OCI-LY7 (cell line): ENCODE measurements at regions not wholly inside any gene's neighbourhood (a gene's known extent, or its start where the extent isn't known, plus 50 kb on each side); places are given as distances from the start of the nearest gene placed in this dataset.

ENCODE experiments used
- BruUV-seq: library from RNA; stranded (reverse); fragments of 400-500 nt; replicated peaks from 2 replicates; lab custom pipeline; 2021; lab: Mats Ljungman, UMichigan
- CTCF ChIA-PET: fragments of 300-600 bp; sonication (Branson Sonifier 250); formaldehyde crosslinking; loops from one replicate; lab custom pipeline; 2022; ENCODE audit warnings: antibody characterized with exemption; ENCODE audit not compliant: unreplicated experiment; lab: Charles Lee
- POLR2A ChIA-PET: fragments of 300-600 bp; sonication (Branson Sonifier 250); formaldehyde crosslinking; loops from one replicate; lab custom pipeline; 2022; ENCODE audit warnings: antibody characterized with exemption; lab: Charles Lee
- DNase-seq: peaks from one replicate; pipeline ENCODE4 v3.0.0-alpha.2; 2015; ENCODE audit warnings: low spot score
- H2AFZ ChIP-seq: fragments of 200-600 bp; sonication (generic), shearing (Covaris generic); 2 replicates; pipeline ENCODE4 v1.6.1; 2014; ENCODE audit warnings: mild to moderate bottlenecking, antibody characterized with exemption, low read length, moderate library complexity
- H3K27ac ChIP-seq: fragments of 200-600 bp; sonication (generic); 2 replicates; pipeline ENCODE4 v1.5.1; 2014; ENCODE audit warnings: mixed run types, low read depth, mild to moderate bottlenecking, moderate library complexity, low read length, inconsistent platforms; ENCODE audit not compliant: poor library complexity, severe bottlenecking
- H3K36me3 ChIP-seq: fragments of 200-600 bp; sonication (generic); 2 replicates; pipeline ENCODE4 v1.6.1; 2014; ENCODE audit warnings: mild to moderate bottlenecking, antibody characterized with exemption, low read length, moderate library complexity, mixed read lengths; ENCODE audit not compliant: insufficient read depth
- H3K4me1 ChIP-seq: fragments of 200-600 bp; sonication (generic); 2 replicates; pipeline ENCODE4 v1.5.1; 2014; ENCODE audit warnings: mild to moderate bottlenecking, low read length; ENCODE audit not compliant: insufficient read depth, poor library complexity, severe bottlenecking
- H3K4me2 ChIP-seq: fragments of 200-600 bp; sonication (generic); 2 replicates; pipeline ENCODE4 v1.6.1; 2014; ENCODE audit warnings: mild to moderate bottlenecking, low read length
- H3K4me3 ChIP-seq: fragments of 200-600 bp; sonication (generic); 2 replicates; pipeline ENCODE4 v1.5.1; 2014; ENCODE audit warnings: mild to moderate bottlenecking, low read depth, low read length; ENCODE audit not compliant: poor library complexity, severe bottlenecking
- H3K79me2 ChIP-seq: fragments of 200-600 bp; sonication (generic); 2 replicates; pipeline ENCODE4 v1.6.1; 2016; ENCODE audit warnings: low read depth, mild to moderate bottlenecking, low read length, moderate library complexity, mixed read lengths; ENCODE audit not compliant: insufficient read depth
- H3K9me2 ChIP-seq: fragments of 200-600 bp; sonication (generic); 2 replicates; pipeline ENCODE4 v1.6.1; 2016; ENCODE audit warnings: mild to moderate bottlenecking, low read length, mixed read lengths; ENCODE audit not compliant: insufficient read depth
- H3K9me3 ChIP-seq: fragments of 200-600 bp; sonication (generic); 2 replicates; pipeline ENCODE4 v1.6.1; 2014; ENCODE audit warnings: mild to moderate bottlenecking, mixed run types, low read length, mixed read lengths
- H4K20me1 ChIP-seq: fragments of 200-600 bp; sonication (generic); 2 replicates; pipeline ENCODE4 v1.6.1; 2014; ENCODE audit warnings: mild to moderate bottlenecking, antibody characterized with exemption, low read length, moderate library complexity, mixed read lengths; ENCODE audit not compliant: insufficient read depth
- EZH2phosphoT487 ChIP-seq: fragments of 200-600 bp; sonication (generic); IDR thresholded peaks from 2 replicates; pipeline ENCODE4 v1.6.1; 2018; ENCODE audit warnings: low read depth, borderline replicate concordance, mild to moderate bottlenecking, mixed run types, antibody characterized with exemption, low read length, moderate library complexity, mixed read lengths
- intact Hi-C: fragments of 100-400 bp; cut with micrococcal nuclease; formaldehyde crosslinking; loops from one replicate; pipeline ENCODE4 v1.10.0; 2022; ENCODE audit not compliant: unreplicated experiment
- TF ChIP-seq, protein P1 (sequence below): fragments of 200-600 bp; sonication (generic); conservative IDR thresholded peaks from 2 replicates; pipeline ENCODE4 v1.5.1; 2014; ENCODE audit warnings: mild to moderate bottlenecking, antibody characterized with exemption, low read length, moderate library complexity, mixed read lengths

DNA sequence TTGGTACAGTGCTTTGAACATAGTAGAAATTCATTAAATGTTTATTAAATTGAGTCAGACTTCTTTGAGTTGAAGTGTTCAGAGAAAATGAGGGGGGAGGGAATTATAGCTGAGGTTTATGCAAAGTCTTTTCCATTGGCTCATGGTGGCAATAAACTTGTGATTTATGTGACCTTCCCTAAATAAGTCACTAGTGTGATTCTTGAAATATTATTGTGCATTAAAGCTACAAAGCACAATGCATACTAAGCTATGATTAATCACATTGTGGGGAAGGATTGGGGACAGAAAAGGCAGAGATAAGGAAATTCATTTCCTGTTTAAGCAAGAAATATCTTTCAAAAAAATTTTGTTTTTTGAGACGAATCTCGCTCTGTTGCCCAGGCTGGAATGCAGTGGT is 877.5 kb downstream of the TFAP2A start:
- ChIA-PET CTCF (no interaction called here), POLR2A (interaction anchor here (0.6 to 1.3 kb wide), 3 partner anchors 26 to 63 kb away, joined by 3 read pairs; no protein-coding TSS in a partner anchor)
- TF ChIP-seq EZH2phosphoT487 = no peak
- TF ChIP-seq, protein P1, sequence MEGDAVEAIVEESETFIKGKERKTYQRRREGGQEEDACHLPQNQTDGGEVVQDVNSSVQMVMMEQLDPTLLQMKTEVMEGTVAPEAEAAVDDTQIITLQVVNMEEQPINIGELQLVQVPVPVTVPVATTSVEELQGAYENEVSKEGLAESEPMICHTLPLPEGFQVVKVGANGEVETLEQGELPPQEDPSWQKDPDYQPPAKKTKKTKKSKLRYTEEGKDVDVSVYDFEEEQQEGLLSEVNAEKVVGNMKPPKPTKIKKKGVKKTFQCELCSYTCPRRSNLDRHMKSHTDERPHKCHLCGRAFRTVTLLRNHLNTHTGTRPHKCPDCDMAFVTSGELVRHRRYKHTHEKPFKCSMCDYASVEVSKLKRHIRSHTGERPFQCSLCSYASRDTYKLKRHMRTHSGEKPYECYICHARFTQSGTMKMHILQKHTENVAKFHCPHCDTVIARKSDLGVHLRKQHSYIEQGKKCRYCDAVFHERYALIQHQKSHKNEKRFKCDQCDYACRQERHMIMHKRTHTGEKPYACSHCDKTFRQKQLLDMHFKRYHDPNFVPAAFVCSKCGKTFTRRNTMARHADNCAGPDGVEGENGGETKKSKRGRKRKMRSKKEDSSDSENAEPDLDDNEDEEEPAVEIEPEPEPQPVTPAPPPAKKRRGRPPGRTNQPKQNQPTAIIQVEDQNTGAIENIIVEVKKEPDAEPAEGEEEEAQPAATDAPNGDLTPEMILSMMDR = no peak

DNA sequence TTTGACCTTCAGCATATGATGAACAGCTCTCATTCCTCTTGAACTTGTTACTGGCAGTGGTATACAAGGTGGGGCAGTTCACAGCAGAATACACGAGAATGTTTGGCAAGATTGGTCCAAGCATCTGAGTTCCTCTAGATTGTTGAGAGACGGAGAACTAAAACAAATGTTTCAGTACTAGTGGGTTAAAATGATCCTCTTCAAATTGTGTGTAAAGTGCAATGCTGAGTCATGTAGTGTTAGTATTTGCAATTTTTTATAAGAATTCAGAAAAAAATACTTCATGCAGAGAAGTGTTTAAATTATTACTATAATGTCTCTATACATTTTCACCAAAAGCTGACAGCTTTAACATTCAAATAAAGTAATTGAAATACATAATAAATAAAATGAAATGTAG is 879.8 kb downstream of the TFAP2A start:
- Histone ChIP-seq H3K9me2 (no peaks in the 10 kb centered on the region), H3K4me1 (no peaks in the 10 kb centered on the region), H2AFZ (no peak overlapping the region), H3K36me3 (no peaks in the 10 kb centered on the region), H3K79me2 (no peaks in the 10 kb centered on the region), H3K27ac (no peak overlapping the region), H3K4me2 (no peak overlapping the region), H3K4me3 (no peak overlapping the region), H3K9me3 (no peaks in the 10 kb centered on the region), H4K20me1 (no peaks in the 10 kb centered on the region)
- TF ChIP-seq EZH2phosphoT487 = no peak
- TF ChIP-seq, protein P1 = no peak
- DNase-seq = no peak
- CTCF ChIA-PET = no interaction called here
- intact Hi-C loops = no loop called here
- POLR2A ChIA-PET = no interaction called here
- no TSS peak for BruUV-seq

More for the DNA sequence above, 877.5 kb downstream of the TFAP2A start:
- no peak overlapping the region for H3K4me3 ChIP-seq
- no peaks in the 10 kb centered on the region for H3K9me2 ChIP-seq
- no peaks in the 10 kb centered on the region for H3K9me3 ChIP-seq
- H3K4me2 ChIP-seq = no peak overlapping the region
- no peak for DNase-seq
- H4K20me1 ChIP-seq = no peaks in the 10 kb centered on the region
- no peak overlapping the region for H3K27ac ChIP-seq
- no peaks in the 10 kb centered on the region for H3K4me1 ChIP-seq
- H2AFZ ChIP-seq = no peak overlapping the region
- H3K36me3 ChIP-seq = no peaks in the 10 kb centered on the region
- no peaks in the 10 kb centered on the region for H3K79me2 ChIP-seq
- intact Hi-C loops = no loop called here
- BruUV-seq = no TSS peak

DNA sequence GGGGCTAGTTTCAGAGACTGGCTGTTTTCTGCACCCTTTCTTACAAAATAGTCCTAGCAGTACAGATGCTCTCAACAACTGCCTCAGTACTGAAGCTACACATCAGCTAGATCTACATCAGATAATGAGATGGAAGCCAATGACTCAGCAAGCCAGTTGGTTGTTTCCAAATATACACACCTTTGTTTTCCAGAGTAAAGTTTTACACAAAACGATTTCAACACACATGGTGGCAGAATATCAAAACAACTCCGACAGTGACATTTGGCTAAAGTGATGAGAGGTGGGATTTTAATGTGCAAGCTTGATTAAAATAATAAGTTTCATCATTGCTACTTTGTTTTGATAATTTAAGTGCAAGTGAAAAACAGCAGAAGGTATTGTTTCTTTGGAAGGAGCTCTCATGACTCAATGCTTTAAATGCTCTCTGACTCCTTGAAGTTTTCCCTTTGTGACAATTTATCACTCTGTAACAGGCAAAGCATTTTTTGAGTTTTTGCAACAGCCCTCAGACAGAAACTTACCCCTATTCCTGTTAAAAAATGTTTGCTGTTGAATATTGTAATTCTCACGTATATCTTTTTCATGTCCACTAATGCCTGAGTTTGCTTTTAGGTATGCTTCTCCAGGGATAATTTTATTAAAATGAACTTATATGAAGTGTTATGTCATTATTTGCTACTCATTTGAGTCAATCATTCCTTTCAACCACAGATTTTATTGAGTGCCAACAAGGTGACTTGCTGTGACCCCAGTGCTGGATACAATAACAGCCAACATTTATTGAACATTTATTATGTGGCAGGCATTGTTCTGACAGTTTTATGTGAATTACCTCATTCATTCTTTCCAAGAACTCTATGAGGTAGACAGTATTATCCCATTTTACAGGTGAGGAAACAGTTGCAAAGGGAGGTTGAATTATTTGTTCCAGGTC is 882.0 kb downstream of the TFAP2A start:
- H3K79me2 ChIP-seq = no peaks in the 10 kb centered on the region
- ChIA-PET POLR2A (interaction anchor here (1.4 kb wide), 1 partner anchor 66 kb away, joined by 3 read pairs; no protein-coding TSS in a partner anchor), CTCF (no interaction called here)
- no TSS peak for BruUV-seq
- H3K4me2 ChIP-seq = no peak overlapping the region
- no peaks in the 10 kb centered on the region for H4K20me1 ChIP-seq
- no peaks in the 10 kb centered on the region for H3K4me1 ChIP-seq
- H3K4me3 ChIP-seq = no peak overlapping the region
- no peaks in the 10 kb centered on the region for H3K9me3 ChIP-seq
- H3K27ac ChIP-seq = no peak overlapping the region
- no peaks in the 10 kb centered on the region for H3K9me2 ChIP-seq
- no peaks in the 10 kb centered on the region for H3K36me3 ChIP-seq
- no peak overlapping the region for H2AFZ ChIP-seq
- TF ChIP-seq EZH2phosphoT487 = no peak
- TF ChIP-seq, protein P1 = no peak
- intact Hi-C loops = no loop called here
- DNase-seq = no peak
